ENCODE measurements at regions not wholly inside any gene's neighbourhood (a gene's known extent, or its start where the extent isn't known, plus 50 kb on each side); places are given as distances from the start of the nearest gene placed in this dataset.
A peak's percentile ranks its signal among the peaks of the same experiment; 100 is the strongest.

DNA sequence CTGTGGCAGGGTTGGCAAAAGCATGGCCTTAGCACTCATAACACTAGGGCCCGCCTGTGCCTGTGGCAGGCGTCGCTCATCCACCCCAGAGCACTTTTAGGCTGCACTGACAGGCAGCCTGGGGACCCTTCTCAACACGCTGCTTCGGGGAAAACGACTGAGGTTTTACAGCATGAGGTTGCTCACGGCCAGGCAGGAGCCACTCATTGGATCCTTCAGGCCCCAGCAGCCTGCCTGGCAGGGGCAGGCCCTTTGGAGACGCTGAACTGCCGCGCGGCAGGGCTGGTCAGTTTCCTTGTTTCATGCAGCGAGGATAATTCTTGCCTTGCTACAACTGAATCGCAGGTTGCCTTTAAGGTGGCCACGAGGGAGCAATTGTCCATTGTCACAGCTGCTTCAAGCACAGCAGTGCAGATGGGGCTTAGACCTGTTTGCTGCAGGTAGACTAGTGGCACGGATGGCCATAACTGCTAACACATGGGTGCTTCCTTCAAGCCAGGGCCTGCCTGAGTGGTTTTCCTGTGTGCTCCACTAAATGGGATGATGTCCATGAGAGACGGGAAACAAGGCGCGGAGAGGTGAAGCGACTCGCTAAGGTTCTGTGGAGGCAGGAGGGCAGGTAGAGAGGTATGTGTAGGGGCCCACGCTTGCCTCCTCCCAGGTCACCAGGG lies 49.9 kb upstream of the HS6ST1 start:
- peak; percentile 14 for DNase-seq

GRCh38 chr2:128369108-128369555 lies 50.5 kb upstream of the HS6ST1 start:
- DNase-seq, result peak; percentile 74

DNA sequence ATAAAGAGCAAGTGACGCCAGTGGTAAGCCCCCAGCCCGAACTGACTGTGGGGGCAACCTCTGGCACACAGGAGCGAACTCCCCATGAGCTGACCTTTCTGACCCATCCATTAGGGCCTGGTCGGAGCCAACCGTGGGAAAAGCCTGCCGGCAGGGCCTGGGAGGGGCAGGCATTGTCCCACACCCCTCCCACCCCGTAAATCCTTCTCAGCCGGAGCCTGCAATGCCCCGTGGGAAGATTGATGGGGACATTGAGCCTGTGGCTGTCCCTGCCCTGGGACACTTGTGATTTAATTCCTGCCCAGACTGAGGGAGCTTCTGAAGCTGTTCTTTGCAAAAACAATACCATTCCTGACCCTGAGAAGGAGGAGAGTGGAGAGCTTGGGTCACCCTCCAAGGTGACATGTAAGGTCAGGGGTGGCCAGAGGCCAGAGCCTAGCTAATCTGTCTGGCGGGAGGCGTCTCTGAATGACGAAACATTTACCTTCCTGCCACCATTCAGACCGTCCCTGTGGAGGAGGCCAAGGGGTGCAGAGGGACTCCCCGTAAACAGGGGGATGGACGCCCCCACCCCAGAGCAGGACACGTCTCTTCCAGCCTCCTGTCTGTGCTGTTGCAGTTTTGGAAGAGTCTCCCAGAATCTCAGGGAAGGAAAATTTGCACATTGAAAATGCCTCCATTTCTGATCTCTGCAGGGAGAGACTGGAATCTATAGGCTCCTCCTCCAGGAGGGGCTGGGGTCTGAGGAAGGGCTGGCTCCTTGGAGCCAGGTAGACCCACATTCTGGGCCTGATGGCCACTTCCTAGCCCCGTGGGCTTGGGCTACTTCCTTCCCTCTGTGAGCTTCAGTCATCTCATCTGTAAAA lies 51.2 kb upstream of the HS6ST1 start:
- DNase-seq, result peak; percentile 23

- DNase-seq, result peak; percentile 18
Observed at GRCh38 chr2:128370468-128371247, 52.0 kb upstream of the HS6ST1 start.

DNA sequence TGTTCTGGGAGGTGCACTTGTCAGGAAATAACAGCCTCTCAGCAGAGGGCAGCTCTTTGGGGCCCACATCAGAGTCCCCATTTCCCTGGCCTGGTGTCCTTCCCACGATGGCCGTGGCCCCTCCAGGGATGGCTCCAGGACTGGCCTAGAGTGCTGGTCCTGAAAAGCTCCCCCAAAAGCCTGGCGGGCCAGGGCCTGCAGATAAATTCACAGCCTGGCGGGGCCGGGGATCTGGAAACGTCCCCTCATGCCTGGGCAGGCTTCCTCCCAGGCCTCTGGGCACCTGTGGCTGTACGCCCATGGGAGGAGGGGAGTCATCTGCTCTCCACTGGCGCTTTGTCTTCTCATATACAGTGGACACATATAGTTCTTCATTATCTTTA lies 52.6 kb upstream of the HS6ST1 start:
- peak; percentile 16 for DNase-seq

GRCh38 chr2:128371648-128372345 lies 53.1 kb upstream of the HS6ST1 start:
- DNase-seq, result peak; percentile 14

- peak; percentile 16 for DNase-seq
Observed at GRCh38 chr2:128372621-128373341, 54.1 kb upstream of the HS6ST1 start.

DNA sequence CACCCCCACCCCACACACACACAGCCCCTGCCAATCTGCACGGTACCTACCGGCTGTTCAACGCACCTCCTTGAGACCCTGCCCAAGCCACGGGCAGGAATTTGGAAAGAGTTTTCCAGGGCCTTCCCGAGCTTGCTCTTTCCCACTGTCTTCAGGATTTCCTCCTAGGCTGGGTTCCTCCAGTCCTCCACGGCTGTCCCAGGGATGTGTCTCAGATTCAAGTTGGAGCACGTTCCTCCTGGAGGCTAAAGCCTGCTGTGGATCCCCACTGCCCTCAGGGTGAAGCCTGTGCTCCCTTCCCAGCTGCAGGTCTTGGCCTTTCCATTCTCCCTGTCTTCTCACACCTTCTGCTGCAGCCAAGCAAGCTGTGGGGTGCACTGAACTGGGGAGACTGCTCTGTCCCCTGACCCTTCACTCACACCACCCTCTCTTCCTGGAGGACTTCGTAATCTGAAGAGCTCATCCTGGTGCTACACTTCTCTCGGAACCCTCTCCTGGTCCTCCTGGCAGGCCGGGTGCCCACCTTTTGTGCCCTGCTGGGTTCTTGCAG lies 54.9 kb upstream of the HS6ST1 start:
- no peak for DNase-seq

DNA sequence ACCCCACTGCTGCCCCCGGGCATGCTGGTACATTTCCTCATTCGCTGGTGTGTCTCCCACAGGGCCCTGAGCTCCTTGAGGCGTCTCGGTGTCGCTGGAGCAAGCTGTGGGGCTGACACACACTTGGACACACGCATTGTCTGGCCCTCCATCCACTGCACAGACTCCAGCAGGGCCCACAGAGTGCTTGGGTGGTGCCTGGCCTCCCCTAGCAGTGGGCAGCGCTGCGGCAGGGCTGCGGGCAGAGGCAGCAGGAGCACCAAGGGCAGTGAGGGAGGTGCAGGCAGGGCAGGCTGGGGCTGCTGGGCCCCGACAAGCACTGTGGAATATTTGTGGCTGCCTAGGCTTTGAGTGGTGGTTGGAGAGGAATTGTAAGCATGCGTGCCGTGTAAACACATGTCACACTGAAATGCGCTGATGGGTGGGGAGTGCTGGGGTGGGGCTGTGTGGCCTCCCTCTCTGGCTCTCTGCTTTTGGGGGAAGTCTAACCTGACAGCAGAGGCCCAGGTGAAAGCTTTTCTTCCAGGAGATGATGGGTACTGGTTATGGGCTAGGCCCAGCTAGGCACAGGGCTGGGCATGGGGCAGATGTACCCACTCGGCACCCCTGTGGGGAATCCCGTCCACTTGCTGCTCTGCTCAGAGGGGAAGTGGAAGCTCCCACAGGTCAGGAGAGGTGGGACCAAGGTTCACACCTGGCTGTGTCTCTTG lies 55.5 kb upstream of the HS6ST1 start:
- DNase-seq, result peak; percentile 62

DNA sequence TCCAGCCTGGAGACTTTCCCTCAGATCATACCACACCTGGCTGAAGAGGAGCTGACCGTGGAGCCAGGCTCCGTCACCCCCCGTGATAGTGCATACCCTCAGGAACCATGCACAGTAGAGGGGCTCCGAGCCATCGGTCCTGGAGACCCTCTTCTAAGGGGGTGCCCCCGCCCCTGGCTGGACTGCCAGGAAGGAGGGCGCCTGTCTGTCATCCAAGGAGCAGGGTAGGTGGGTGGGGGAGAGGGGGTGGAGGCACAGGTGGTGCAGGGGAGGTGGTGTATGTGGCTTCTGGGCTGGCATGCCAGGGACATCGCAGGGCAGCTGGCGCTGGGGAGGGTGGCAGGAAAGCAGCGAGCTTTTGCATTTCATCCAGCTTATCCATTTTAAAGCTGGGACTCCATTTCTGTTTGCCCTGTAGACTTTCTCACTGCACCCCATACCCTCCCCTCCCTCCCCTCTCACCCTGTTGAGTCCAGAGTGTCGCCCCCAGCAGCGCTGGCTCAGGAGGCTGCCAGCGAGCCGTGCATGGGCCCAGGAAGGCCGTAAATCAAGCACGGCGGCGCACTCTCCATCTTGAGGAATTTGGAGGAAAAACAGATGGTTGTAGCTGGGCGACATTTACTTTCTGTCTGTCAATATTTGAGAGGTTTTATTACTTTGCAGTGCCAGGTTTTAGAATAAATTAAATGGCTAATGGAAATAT lies 56.2 kb upstream of the HS6ST1 start:
- DNase-seq, result peak; percentile 28

DNA sequence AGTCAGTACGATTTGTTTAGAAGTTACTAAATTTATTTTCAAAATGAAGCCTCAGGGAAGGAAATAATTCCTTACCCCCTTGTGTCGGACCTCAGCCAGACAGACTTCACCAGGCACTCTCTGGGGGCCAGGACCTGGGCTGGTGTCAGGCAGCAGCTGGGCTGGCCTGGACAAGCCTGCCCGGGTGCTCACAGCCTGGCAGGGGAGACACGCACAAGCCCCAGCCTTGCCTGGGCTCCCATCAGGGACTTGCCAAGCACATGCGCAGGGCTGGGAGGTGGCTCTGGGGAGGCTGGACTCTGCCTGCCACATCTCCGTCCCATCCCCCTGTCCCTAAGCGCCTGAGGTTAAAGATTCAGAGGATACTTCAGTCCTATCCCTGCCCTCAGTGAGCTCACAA lies 56.8 kb upstream of the HS6ST1 start:
- peak; percentile 28 for DNase-seq

GRCh38 chr2:128376241-128377041 lies 57.8 kb upstream of the HS6ST1 start:
- DNase-seq, result peak; percentile 14

DNA sequence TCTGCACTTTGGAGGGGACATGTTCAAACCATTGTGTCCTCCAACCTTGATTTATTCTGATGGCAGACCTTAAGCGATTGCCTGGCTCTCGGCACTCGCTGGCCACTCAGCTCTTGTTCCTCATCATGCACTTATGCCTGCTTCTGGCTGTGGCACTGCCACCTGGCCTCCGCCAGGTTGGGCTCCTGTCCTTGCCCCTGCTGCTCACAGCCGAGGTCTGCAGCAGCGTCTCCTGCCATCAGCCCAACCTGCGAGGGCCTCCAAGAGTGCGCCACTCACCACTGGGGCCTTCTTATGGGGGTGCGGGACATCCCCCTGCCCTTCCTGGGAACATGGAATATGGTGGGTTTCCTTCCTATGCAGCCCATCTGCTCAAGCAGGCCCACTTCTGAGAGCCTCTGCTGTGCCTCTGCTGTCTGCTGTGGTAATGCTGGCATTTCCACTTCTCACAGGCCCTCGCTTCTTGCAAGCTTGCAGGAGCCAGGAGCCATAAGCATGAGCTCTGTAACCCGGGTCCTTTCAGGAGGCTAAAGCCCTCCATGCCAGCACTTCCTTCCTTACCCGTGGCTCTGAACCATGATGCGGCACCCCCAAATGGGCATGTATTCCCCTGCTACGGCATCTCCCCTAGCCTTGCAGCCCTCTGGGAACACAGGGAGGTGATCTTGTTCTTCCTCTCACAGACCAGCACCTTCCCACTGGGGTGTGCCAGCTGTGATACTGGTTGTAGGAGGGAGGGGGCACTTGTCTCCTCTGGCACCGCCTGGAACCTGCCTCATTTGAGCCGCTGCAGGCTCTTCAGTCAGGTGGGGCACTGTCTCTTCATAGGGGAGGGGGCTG lies 58.6 kb upstream of the HS6ST1 start:
- DNase-seq, result peak; percentile 11

DNA sequence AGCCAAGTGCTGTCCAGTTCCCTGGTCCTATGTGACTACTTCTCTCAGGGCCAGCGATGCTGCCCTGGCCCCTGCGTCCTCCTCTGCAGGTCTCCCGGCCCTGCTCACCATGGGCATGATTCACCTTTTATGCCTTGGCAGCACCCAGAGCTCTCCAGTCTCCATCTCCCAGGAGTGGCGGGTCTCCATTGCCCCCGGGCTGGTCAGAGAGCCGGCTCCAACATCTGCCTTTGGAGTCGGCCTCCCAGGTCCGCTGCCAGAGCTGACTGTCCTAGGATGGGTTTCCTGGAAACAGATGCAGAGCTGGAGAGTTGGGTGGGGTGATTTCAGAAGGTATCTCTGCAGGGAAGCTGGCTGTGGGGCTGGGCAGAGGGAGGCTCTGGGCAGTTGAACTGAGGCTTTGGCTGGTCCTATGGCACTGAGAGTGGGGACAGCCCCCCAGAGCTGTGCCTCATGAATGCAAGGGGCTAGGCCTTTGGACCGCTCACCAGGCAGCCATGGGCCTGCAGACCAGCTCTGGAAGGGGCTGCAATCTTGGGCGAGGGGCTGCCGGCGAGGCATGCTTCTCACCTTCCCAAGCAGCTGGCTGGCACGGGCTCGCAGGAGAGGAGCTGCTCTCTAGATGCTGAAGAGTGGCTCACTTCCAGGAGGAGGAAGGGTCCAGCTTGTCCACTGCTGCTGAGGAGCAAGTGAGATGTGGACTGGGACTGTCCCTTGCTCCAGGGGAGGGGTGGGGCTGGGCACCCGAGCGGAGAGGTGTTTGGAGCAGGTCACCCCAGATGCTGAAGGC lies 59.8 kb upstream of the HS6ST1 start:
- DNase-seq, result peak; percentile 18

DNA sequence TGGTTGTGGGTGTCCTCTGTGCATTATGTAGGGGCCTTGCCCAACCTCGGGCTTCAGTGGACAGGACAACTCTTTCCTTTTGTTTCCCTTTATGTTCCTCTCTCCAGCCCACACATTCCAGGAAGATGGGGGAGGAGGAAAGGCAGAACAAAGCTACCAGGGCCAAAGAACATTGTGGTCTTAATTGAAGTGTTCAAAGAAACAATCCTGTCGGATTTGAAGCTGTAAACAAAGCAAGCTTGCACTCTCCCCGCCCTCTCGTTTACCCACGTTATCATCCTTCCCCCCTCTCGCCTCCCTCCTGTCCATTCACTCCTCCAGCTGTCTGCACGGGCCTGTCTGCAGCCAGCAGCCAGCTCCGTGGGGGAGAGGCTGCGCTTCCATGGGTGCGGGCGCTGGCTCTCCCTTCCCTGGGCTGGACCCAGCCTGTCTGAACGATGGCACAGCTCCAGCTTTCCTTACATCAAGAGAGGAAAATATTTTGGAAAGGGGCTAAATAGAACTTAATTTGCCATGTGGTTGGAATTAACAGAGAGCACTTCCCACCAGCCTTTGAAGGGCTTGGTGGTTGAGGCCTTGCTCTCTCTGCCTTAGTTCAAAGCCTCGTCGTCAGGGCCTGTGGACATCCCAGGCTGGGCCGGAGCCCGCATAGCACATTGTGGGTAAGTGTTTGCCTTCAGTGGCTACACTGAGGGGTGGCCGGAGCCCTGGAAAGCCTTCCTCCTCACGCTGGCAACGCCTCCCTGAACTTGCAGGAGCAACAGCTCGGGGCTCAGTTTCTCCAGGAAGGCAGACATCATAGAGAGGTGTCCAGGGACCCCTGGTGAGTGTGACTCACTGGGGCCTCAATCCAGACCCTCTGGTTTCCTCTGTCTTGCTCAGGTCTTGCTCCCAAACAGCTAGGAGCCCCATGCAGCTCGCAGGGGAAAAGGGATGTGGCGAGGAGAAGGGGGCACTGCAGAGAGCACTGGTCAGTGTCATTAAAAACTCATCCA lies 60.6 kb upstream of the HS6ST1 start:
- DNase-seq, result peak; percentile 82
